HG03439 (cell line): ENCODE measurements at regions not wholly inside any gene's neighbourhood (a gene's known extent, or its start where the extent isn't known, plus 50 kb on each side); places are given as distances from the start of the nearest gene placed in this dataset.
"Not testable (repeated sequence)": the region's sequence is repeated elsewhere in the genome, so short reads cannot be mapped to it uniquely, and the experiment has no call there.

Experiments
- ATAC-seq: cut with Tn5 transposase; IDR thresholded peaks from one replicate; pipeline ENCODE4 v1.9.1; 2021; ENCODE audit warnings: mild to moderate bottlenecking, moderate library complexity; ENCODE audit not compliant: unreplicated experiment

DNA sequence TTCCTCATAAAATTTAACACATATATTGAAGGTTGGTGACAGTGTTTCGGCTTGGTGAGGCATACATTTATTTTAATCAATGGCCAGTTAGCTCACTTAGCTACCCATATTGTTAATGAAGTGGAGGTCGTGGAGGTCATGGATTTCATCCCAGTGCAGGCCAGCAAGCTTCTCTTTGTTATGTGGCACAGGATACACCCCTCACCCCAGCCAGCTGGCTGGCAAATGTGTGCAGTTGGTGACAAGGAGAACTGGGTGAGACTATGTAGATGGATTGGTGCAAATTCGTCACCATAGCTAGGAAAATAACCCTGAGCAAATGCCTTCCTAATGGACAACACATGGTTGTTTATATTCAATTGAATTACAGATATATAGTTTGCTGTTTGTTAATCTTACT, 50.5 kb upstream of the FOXP2 start:
- no peak for ATAC-seq

DNA sequence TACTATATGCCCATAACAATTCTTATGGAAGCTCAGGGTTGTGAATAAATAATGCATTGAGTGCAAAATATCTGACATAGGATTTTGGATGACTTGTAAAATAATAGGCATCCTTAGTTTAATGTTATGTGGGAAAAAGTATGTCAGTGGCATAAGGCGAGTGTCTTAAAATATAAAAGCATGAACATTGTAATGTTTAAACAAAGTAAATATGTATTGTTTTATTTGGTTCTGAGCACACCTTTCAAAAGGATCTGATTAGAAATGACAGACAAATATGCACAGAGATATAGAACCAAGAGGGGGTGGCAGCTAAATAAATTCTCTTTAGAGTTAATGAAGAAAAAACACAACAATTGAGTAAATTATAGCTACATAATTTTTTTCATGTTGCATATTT, 51.3 kb upstream of the FOXP2 start:
- no peak for ATAC-seq

DNA sequence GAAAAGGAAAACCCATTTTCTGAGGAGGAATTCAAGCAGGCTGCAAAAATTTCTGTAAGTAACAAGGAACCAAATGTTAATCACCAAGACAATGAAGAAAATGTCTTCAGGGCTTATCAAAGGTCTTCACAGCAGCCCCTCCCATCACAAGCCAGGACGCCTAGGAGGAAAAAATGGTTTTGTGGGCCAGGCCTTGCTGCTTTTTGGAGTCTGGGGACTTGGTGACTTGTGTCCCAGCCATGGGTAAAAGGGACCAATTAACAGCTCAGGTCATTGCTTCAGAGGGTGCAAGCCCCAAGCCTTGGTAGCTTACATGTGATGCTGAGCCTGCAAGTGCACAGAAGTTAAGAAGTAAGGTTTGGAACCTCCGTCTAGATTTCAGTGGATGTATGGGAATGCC, 55.7 kb upstream of the FOXP2 start:
- ATAC-seq: no peak

DNA sequence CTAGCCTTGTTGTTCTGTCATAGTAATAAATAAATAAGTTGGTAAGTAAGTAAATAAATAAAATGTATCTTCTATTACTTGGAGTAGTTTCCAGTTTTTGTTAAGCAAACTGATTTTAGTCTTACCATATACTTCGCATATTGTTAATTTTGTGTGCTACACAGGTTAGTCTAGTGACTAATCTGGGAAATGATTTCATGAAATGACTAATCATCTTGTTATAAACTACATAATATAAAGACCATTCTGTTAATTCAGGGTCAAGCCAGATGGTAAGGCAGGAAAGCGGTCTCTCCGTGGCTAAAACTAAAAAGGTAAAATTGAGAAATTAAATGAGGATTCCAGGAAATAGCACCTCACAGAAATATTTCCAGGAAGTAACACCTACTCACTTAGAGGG, 58.5 kb upstream of the FOXP2 start:
- ATAC-seq: no peak

DNA sequence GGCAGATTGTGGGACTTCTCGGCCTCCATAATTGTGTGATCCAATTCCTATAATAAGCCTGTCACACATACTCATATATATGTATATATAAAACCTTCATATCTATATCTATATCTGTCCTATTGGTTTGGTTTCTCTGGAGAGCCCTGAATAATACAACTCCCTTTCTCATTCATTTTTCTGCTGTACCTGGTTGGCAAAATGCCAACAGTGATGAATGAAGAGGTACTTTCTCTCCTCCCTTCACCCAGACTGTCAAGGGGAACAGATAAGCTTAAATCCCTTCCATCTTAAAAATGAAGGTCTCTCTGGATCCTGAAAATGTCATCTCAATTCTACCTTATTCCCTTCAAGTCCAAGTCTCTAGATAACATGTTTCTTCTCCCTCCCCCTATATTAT, 60.3 kb upstream of the FOXP2 start:
- ATAC-seq: no peak

DNA sequence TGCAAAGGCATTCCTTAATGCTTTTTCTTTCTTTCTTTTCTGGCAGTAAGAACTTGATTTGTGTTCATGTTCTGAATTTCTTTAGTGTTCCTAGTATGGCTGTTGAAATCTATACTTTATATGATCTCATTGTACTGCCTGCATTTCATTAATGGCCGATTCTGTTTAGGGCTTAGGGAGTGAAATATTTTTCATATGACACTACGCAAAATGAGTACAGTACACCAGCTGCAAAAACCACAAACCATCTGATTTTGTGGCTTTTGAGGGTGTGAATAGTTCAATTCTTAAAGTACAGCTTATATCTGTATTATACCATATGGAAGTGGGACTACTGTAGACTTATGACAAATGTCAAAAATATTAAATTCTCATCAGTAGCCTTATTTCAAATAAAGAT, 69.1 kb upstream of the FOXP2 start:
- no peak for ATAC-seq

DNA sequence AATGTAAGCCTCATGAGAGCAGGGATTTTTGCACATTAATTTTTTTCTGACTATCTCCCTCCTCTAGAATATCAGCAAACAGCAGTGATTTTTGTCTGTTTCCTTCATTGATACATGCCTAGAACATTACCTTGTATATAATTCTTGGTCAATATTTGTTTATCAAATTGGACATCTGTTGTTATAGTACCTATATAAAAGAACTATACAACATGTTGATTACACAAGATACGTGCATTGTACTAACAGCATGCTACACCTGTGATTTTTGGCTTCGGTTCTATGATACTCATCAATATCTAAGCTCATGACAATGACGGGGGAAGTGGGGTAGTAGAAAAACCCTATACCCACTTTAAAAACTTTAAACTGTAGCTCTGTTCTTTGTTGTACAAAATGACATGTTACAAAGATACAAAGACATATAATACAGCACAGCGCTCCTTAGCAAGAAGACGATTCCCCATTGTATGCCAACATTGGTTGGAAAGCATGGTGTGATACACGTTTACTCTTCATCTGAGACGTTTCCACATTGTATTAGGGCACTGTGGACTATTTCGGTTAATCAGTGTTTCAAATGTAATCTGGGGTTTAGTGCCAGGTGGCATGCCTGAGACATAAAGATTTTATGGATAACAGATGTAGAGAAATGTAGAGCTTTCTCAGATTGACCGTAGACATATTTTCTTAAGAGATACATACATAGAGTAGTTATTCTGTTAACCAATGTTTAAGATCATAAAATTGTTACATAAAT, 70.5 kb upstream of the FOXP2 start:
- no peak for ATAC-seq

DNA sequence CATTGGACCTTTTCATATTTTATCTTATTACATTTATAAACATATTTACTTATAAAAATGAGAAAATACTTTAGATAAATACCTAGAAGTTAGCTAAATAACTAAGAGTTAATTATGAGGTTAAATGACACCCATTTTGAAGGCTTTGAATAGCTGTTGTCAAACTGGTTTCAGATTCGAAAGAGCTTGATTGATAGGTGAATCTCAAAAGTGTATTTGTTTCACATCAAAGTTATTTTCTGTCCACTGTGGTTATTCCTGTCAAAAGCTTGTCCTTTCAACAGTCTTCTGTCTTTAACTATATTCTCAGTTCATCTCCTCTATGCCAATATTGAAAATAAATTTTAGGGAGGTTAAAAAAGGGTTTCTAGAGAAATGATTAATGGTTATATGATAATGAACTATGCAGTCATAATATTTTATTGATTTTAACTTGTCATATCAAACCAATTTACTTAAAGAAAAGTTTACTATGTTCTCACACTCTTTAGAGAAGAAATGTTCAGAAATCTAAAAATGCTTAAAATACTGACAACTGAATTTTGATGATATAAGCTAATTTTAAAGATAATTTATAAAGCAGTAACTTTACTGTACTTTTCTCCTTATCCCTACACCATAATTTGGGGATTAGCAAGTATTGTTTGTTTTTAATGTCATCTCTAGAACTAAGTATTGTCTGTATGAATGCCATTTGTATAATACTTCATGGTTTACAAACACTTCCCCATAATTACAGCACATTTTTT, 72.0 kb upstream of the FOXP2 start:
- no peak for ATAC-seq

DNA sequence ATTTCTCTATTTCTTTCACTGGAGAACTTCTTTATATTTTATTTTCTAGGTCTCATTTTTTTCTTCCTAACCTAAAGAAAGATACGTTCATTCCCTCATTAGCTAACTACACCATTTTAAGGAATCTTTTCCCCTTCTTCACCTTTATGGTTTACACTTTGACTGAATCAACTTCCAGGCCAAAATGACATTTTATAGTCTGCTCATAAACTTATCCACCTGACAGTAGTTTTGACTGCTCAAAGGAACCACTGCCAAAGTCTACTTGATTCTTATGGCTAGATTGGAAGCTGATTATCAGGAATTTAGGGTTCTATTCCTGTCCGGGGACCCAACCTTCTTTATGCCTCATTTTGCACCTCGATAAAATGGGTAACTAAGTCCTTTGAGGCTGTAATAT, 73.0 kb upstream of the FOXP2 start:
- ATAC-seq: no peak

DNA sequence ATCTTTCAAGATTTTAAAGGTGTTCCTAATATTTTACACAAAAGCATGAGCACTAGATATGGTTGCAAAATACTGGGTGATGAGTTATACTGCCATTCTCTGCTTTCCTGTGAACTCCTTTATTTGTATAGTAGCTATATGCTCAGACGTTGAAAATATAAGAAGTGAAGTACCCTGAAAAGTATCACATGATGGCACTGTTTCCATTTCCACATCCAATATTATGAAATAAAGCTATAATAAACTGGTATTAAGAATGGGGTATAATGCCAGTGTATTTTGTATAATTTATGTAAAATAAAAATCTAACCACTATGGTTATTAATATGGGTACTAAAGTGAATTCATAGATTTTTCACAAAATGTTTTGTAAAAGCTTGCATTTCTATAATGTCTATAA, 79.6 kb upstream of the FOXP2 start:
- no peak for ATAC-seq

DNA sequence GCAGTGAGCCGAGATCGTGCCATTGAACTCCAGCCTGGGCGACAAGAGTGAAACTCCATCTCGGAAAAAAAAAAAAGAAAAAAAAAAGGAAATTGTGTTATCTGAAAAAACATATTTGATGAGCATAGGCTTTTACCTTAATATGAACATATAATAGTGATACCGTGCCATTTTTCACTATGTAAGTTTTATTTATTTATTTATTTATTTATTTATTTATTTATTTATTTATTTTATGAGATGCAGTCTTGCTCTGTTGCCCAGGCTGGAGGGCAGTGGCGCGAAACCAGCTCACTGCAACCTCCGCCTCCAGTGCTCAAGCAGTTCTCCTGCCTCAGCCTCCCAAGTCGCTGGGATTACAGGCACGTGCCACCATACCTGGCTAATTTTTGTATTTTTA, 85.2 kb upstream of the FOXP2 start:
- ATAC-seq: not testable (repeated sequence)

DNA sequence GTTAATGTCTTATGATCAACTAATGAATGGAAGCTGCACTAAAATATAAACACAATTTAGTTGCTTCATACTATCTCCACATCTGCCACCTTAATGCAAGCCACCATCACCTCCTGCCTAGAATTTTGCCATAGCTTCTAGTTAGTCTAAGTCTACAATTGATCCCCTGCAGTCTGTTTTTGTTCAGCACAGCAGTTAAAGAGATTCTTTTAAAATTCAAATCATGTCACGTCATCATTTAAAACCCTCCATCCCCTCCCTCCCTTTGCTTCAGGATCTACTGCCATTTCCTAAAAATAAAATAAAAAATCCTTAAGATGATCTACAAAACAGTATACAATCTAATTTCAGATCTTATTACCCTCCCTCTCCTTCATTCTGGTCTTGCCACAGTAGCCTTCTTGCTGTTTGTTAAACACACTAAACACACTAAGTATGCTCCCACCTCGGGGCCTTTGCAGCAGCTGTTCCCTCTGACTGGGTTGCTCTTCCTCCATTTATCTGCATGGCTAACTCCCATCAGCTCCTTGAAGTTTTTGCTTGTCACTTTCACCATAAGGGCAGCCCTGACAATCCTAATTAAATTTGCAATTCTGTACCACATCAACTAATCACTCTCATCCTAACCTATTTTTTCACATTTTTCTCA, 97.0 kb upstream of the FOXP2 start:
- no peak for ATAC-seq

DNA sequence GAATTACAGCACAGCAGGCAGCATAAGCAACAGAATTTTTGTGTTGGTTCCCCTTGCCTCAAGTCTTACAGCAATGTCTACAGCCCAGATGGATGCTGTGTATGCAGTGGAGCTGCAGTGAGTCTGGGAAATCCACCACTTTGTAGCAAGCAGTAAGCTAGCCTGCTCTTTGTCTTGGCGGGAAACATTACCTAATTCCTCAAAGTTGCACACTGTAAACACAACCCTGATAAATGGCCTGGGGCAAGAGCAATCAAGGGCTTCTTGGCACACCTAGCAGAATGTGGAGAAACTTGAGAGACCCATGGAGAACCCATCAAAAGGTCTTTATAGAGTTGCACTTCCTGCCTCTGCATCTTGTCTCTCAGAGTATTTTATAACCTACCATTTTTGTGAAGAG, 102.0 kb upstream of the FOXP2 start:
- ATAC-seq: no peak

DNA sequence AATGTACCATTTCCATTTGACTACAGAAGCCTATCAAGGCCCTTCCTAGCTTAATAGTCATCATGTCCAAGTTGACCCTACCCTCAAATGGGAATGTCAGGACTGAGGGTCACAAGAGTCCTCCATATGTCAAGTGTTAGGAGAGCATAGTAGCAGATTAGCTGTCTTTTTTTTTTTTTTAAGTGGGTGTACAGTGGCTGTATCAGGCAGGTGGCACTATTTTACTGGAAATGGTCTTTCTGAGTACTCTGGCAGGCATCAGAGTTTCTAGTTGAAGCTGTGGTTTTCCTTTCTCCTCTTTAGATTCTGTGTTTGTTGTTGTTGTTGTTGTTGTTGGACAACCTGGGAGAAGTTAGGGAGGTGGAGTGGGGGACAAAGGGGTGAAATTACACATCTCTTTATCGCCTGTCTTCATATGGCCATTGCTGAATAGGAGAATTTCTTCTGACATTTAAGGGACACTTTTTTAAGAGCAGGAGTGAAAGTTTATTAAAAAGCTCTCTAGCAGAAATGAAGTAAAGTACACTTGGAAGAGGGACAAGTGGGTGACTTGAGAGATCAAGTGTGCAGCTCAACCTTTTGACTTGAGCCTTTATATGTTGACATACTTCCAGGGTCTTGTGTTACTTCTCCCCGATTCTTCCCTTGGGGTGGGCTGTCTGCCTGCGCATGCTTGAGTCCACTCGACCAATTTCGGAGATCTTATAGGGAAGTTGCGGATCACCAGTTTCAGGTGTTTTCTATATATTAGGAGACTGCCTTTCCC, 104.1 kb upstream of the FOXP2 start:
- ATAC-seq: no peak

DNA sequence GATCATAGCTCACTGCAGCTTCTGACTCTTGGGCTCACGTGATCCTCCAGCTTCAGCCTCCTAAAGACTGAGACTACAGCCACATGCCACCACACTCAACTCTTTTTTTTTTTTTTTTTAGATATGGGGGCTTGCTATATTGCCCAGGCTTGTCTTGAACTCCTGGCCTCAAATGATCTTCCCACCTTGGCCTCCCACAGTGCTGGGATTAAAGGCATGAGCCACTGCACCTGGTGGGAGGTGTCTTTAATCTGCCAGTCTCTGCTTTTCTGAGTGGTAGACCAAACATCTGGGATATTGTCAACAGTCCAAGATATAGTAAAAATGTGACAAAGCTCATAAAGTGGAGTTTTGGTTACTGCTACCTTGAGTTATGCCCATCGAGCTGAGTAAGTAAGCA, 104.9 kb upstream of the FOXP2 start:
- ATAC-seq: no peak

DNA sequence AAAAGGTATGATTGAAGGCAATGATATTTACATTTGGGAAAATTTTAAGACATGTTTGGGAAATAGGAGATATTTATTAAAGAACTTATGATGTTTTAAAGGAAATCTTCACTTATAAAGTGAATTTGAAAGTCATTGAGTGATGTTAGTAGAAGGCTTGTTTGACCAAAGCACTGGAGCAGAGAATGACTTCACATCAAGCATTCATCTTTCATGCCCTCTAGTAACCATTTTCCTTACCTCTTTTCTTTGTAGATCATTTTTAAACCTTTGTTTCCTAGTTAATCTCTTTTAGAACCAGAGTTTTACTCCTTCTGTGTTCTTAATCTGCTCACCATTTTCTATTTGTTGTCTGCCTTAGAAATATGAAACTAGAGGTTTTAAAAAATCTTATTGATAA, 111.3 kb upstream of the FOXP2 start:
- ATAC-seq: no peak

DNA sequence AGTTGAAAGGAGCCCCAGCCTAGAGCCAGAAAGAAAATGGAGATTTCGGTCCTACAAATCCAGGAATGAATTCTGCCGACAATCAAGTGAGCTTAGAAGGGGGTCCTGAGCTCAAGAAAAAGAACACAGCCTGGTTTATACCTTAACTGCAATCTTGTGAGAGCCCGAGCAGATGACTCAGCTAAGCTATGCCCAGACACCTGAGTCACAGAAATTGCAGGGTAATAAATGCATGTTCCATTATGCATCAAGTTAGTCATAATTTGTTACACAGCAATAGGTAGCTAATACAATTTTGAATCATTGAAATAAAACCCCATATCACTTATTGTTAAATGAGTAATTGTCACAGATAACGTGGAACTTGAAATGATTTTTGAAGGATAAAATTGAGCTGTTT, 111.8 kb upstream of the FOXP2 start:
- ATAC-seq: no peak

DNA sequence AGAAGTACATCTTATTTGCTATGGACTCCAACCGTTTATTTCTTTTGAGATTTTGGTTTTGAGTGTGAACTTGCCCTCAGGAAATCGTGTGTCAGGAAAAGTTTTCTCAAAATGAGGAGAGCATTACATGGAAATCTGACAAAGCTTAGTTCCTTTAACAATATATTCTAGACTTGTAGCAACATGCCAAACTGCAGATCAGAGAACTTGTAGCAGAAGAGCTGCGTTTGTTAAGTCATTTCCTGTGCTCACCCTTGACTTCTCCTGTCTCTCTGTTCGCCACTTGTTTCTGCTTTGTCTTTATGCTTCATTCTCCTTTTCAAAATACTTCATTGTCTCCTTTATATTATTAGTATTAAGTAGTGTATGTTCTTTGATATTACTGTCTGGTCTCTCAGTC, 116.6 kb upstream of the FOXP2 start:
- no peak for ATAC-seq

DNA sequence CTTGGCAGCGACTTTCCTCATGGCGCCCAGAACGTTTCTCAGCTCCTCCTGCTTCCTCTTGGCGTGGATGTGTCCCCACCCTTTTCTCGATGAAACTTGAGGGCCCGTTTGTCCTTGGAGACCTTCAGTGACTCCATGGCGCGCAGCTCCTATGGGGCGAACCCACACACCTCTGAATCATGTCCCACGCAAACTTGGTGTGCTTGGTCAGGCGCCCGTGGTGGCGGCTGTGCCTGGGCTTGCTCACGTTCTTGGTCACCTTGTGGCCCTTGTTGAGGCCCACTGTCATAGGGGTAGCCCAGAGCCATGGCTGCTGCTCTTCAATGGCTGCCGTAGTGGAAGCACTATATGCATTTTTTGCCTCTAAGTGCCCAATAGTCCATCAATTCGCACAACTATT, 117.5 kb upstream of the FOXP2 start:
- ATAC-seq: no peak

DNA sequence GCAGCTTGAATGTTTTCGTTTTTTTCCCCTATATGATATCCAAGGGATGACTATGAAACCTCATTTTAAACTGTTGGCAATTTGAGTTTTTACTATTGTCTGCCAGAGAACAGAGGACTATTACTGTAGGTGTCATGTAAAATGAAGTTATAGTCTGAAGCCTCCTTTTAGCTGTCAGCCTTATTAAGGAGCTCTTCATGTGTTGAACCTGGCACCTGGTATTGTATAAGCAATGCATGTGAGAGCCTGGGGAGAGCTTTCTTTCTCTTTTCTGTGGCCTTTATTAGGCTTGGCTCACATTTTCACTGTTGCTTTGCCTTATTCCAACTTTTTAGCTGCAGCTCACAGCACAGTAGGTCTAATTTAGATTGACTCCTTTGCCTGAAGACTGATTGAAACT, 119.1 kb upstream of the FOXP2 start:
- no peak for ATAC-seq

DNA sequence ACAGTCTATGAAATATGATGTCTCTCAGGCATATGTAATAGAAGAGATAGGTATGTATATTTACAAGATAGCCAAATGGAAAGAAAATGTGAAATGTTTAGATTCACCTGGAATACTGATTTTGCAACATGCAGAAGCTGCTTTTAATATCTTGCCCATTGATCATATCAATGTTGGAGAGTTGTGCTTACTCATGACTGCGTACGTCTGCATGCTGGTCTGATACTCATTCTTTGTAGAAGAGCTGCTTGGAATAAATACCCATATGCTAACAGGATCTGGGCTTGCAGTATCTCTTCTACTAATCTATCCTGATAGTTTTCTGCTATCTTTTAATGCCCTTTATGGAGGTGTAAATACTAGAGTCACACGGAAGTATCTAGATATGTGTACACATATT, 120.6 kb upstream of the FOXP2 start:
- no peak for ATAC-seq
